LNCAP (cell line): ENCODE measurements at regions not wholly inside any gene's neighbourhood (a gene's known extent, or its start where the extent isn't known, plus 50 kb on each side); places are given as distances from the start of the nearest gene placed in this dataset.

Experiments
- TF ChIP-seq, protein P1 (sequence below): fragments of 450-650 bp; IDR thresholded peaks from 2 replicates; pipeline ENCODE4 v1.5.1; 2017; ENCODE audit warnings: mild to moderate bottlenecking

DNA sequence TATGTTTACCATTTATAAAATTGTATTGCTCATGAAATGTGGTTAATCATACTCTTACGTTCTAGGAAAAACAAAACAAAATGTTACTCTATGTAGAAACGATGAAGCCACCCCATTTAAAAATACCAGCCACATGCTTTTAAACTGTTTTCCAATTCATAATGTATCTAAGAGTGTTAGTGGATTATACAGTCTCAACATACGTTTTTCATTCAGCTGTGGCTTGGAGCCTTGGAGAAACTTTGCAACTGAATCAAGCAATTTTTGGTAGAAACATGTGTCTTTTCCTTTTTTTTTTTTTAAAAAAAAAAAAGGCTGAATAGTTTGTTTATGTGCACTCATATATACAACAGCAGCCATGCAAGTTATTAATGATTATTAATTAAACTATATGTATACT is 378.0 kb upstream of the SEMA3D start:
- TF ChIP-seq, protein P1, sequence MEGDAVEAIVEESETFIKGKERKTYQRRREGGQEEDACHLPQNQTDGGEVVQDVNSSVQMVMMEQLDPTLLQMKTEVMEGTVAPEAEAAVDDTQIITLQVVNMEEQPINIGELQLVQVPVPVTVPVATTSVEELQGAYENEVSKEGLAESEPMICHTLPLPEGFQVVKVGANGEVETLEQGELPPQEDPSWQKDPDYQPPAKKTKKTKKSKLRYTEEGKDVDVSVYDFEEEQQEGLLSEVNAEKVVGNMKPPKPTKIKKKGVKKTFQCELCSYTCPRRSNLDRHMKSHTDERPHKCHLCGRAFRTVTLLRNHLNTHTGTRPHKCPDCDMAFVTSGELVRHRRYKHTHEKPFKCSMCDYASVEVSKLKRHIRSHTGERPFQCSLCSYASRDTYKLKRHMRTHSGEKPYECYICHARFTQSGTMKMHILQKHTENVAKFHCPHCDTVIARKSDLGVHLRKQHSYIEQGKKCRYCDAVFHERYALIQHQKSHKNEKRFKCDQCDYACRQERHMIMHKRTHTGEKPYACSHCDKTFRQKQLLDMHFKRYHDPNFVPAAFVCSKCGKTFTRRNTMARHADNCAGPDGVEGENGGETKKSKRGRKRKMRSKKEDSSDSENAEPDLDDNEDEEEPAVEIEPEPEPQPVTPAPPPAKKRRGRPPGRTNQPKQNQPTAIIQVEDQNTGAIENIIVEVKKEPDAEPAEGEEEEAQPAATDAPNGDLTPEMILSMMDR: no peak

DNA sequence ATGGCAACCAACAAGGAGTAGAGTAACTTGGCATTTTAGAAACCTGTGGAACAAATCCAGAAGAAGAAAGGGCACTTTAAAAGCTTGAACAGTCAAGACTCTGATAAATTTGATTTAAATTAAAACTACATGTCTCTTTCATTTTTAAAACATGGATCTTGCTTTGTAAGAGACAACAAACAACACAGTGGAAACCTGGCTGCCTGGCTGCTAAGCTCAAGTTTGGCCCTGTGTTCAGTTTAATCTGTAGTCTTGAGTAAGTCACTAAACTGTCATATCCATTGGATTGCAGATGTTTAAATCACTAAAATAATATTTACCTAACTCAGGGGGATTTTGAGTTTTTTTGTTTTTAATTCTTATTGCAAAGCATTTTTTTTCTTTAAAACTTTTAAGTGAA is 374.9 kb upstream of the SEMA3D start:
- TF ChIP-seq, protein P1: no peak

DNA sequence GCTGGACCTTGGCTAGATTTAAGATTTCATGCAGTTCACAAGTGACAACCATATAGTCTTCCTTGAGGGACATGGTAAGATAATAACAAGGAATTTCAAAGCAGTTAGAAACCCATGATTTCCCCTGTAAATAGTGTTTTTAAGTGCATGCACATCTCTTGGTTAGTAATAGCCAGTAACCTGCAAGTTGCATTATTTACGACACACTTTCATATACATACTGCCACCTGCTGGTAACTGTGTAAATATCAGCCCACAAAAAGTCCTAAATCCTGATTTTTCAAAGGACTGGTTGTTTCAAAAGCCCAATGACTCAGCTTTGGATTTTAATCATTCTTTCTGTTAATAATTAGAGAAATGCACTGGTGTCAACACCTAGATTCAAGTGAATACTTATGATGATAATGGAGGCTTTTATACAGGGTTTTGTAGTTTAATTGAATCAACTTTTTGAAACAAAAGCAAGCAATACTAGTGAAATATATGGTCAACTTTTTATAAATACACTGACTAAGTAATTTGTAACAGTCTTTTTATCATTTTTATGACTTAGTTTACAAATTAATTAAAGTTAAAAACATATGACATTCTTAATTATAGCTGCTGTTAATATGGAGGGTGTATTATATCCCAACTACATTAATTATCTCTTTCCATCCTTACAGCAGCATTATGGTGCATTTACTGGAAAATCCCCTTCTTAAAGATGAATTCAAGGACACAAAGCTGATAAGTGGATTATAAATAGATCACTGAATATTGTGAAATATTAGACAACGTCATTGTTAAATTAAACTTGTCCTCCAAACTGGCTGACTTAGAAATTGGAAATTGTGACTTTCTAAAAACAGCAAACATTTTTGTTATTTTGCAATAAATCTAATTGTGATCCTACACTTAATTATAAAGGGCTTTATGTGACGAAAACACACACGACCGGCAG is 367.7 kb upstream of the SEMA3D start:
- TF ChIP-seq, protein P1: peak; percentile 76

DNA sequence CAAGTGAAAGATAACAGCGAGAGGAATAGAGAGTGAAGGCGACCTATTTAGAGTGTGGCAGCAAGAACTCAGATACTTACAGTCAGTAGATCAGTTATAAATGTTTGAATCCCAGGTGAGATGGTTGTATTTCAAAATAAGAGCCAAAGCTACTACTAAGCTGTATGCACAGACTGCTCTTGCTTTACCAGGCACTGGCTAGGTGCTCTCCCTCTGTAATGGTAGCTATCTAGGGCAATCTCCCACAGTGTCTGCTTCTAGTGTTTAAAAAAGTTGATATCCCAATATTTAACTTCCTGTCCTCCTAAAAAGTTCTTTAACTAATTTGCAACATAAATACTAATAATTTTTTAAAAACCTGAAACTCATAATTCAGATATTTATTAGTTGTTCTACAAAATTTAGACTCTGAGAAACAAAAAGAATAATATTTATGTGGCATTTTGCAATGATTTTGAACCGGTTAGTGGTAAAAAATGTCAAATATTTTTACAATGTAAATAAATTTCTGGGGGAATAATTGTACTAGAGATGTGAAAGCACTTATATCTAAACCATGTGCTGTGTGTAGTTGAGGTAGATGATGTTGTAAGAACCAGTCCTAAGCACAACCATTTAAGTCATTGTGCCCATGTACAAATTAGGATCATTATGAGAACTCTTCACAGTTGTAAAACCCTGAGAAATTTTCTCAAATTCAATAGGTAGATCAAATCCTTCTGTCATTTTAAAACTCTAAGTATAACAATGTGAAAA is 349.3 kb upstream of the SEMA3D start:
- TF ChIP-seq, protein P1: no peak

DNA sequence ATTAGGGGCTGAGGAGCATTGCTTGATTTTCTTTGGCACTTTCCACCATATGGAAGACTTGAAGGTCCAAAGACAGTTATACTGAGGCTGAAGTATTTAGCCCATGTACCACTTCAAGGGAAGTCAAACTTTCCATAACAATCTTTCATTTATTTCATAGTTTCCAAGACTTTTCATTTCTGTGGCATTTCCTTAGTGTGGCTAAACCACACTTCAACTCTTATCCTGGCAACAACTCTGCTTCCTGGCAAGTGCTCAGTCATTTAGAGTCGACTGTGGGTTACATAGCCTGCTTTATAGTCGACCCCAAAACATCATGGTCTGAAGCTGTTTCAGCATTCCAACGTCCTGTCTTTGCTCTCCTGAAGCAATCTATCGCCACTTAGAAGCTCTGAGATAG is 343.0 kb upstream of the SEMA3D start:
- TF ChIP-seq, protein P1: no peak

DNA sequence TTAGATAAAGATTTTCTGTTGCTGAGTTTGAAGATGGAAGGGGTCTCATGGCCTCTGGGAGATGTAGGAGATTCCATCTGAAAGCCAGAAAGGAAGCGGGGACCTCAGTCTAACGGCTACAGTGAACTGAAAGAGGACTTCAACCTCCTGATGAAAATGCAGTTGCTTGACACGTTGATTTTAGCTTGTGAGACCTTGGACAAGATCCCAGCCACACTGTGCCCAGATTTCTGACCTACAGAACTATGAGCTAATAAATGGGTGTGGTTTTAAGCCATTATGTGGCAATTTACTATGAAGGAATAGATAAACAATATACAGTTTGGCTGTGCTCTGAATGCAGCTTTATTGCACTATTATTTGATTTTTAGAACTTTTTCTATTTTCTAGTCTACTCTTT is 342.3 kb upstream of the SEMA3D start:
- TF ChIP-seq, protein P1: no peak

DNA sequence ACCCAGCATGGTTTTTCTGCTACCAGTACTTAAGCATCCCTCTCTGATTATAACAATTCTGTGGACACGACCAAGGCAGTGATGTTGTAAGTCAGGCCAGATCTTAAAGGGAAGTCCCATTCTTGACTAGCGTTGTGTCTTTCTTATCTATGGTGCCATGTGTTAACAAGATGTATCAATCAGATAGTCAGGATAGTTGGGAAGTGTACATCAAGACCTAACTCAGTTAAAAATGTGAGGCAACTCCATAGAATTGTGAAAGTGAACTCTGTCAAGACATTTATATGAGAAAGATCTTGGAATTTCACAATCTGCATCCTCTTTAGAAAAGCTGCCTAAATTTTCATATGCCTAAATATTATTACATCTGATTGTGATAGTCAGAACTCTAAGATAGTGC is 341.7 kb upstream of the SEMA3D start:
- TF ChIP-seq, protein P1: no peak
